ENCODE measurements at regions not wholly inside any gene's neighbourhood (a gene's known extent, or its start where the extent isn't known, plus 50 kb on each side); places are given as distances from the start of the nearest gene placed in this dataset.

DNA sequence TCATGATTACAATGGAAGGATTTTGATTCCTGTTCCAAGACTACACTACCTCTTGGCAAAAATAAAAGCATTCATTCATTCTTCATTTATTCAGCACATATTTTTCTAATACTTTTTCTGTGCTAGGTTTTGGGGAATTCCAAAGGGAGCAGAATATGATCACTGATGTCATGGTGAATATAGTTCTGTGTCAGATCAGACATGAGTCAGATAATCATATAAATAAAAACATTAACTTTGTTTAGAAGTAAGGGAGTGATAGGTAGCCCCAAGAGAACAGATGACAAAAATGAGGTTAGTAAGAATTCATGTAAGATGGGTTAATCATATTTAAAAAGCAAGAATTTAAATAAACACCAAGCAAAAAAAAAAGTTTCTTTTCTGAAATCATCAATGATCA lies 94.1 kb upstream of the RANBP6 start:
- Mint-ChIP-seq H3K36me3 (ENCODE audit: low read depth) (no peaks in the 10 kb centered on the region; the same call in 2 of the 3 replicates), H3K4me3 (no peak overlapping the region), H3K9me3 (peaks cover 7% of the 10 kb centered on the region), H3K4me1 (peaks cover 13% of the 10 kb centered on the region), H3K27me3 (ENCODE audit: insufficient read depth, low read depth, poor library complexity) (no peaks in the 10 kb centered on the region), H3K27ac (no peak overlapping the region)
- no peak overlapping the region for H3K27ac ChIP-seq (ENCODE audit: low read depth)
- no peaks in the 10 kb centered on the region for H3K9me2 ChIP-seq (ENCODE audit: insufficient read depth)
- no peaks in the 10 kb centered on the region for H4K20me1 ChIP-seq (replicated peaks; ENCODE audit: insufficient read depth)
- H3K79me2 ChIP-seq (replicated peaks; ENCODE audit: insufficient read depth): no peaks in the 10 kb centered on the region
- no peaks in the 10 kb centered on the region for H3K36me3 ChIP-seq (ENCODE audit: insufficient read depth)
- H2AFZ ChIP-seq: no peak overlapping the region
- ATAC-seq (no peak), DNase-seq (ENCODE audit: low spot score) (no peak)
- no peaks in the 10 kb centered on the region for H3F3A ChIP-seq (replicated peaks; ENCODE audit: low read depth)
- H3K4me2 ChIP-seq: no peak overlapping the region
- H3K4me3 ChIP-seq: no peak overlapping the region
- H3K4me1 ChIP-seq (ENCODE audit: insufficient read depth): no peaks in the 10 kb centered on the region
- TF ChIP-seq, protein P1, sequence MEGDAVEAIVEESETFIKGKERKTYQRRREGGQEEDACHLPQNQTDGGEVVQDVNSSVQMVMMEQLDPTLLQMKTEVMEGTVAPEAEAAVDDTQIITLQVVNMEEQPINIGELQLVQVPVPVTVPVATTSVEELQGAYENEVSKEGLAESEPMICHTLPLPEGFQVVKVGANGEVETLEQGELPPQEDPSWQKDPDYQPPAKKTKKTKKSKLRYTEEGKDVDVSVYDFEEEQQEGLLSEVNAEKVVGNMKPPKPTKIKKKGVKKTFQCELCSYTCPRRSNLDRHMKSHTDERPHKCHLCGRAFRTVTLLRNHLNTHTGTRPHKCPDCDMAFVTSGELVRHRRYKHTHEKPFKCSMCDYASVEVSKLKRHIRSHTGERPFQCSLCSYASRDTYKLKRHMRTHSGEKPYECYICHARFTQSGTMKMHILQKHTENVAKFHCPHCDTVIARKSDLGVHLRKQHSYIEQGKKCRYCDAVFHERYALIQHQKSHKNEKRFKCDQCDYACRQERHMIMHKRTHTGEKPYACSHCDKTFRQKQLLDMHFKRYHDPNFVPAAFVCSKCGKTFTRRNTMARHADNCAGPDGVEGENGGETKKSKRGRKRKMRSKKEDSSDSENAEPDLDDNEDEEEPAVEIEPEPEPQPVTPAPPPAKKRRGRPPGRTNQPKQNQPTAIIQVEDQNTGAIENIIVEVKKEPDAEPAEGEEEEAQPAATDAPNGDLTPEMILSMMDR (conservative IDR thresholded peaks at IDR 0.05; ENCODE audit: low read depth in 2 of 2): no peak
- no peak for TF ChIP-seq NANOG (IDR thresholded peaks at IDR 0.05; ENCODE audit: borderline replicate concordance)
- TF ChIP-seq CREB1 (CRISPR knock-in tag; IDR thresholded peaks at IDR 0.05; ENCODE audit: low read depth): no peak
- no peak for TF ChIP-seq ZNF114 (CRISPR knock-in tag; IDR thresholded peaks at IDR 0.05)
- no peak for TF ChIP-seq STAT1 (IDR thresholded peaks at IDR 0.05; ENCODE audit: unreplicated experiment)
- TF ChIP-seq, protein P2, sequence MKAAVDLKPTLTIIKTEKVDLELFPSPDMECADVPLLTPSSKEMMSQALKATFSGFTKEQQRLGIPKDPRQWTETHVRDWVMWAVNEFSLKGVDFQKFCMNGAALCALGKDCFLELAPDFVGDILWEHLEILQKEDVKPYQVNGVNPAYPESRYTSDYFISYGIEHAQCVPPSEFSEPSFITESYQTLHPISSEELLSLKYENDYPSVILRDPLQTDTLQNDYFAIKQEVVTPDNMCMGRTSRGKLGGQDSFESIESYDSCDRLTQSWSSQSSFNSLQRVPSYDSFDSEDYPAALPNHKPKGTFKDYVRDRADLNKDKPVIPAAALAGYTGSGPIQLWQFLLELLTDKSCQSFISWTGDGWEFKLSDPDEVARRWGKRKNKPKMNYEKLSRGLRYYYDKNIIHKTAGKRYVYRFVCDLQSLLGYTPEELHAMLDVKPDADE (IDR thresholded peaks at IDR 0.05): no peak
- no peak for TF ChIP-seq EZH2 (IDR thresholded peaks at IDR 0.05; ENCODE audit: low read depth, unreplicated experiment)
- TF ChIP-seq, protein P3, sequence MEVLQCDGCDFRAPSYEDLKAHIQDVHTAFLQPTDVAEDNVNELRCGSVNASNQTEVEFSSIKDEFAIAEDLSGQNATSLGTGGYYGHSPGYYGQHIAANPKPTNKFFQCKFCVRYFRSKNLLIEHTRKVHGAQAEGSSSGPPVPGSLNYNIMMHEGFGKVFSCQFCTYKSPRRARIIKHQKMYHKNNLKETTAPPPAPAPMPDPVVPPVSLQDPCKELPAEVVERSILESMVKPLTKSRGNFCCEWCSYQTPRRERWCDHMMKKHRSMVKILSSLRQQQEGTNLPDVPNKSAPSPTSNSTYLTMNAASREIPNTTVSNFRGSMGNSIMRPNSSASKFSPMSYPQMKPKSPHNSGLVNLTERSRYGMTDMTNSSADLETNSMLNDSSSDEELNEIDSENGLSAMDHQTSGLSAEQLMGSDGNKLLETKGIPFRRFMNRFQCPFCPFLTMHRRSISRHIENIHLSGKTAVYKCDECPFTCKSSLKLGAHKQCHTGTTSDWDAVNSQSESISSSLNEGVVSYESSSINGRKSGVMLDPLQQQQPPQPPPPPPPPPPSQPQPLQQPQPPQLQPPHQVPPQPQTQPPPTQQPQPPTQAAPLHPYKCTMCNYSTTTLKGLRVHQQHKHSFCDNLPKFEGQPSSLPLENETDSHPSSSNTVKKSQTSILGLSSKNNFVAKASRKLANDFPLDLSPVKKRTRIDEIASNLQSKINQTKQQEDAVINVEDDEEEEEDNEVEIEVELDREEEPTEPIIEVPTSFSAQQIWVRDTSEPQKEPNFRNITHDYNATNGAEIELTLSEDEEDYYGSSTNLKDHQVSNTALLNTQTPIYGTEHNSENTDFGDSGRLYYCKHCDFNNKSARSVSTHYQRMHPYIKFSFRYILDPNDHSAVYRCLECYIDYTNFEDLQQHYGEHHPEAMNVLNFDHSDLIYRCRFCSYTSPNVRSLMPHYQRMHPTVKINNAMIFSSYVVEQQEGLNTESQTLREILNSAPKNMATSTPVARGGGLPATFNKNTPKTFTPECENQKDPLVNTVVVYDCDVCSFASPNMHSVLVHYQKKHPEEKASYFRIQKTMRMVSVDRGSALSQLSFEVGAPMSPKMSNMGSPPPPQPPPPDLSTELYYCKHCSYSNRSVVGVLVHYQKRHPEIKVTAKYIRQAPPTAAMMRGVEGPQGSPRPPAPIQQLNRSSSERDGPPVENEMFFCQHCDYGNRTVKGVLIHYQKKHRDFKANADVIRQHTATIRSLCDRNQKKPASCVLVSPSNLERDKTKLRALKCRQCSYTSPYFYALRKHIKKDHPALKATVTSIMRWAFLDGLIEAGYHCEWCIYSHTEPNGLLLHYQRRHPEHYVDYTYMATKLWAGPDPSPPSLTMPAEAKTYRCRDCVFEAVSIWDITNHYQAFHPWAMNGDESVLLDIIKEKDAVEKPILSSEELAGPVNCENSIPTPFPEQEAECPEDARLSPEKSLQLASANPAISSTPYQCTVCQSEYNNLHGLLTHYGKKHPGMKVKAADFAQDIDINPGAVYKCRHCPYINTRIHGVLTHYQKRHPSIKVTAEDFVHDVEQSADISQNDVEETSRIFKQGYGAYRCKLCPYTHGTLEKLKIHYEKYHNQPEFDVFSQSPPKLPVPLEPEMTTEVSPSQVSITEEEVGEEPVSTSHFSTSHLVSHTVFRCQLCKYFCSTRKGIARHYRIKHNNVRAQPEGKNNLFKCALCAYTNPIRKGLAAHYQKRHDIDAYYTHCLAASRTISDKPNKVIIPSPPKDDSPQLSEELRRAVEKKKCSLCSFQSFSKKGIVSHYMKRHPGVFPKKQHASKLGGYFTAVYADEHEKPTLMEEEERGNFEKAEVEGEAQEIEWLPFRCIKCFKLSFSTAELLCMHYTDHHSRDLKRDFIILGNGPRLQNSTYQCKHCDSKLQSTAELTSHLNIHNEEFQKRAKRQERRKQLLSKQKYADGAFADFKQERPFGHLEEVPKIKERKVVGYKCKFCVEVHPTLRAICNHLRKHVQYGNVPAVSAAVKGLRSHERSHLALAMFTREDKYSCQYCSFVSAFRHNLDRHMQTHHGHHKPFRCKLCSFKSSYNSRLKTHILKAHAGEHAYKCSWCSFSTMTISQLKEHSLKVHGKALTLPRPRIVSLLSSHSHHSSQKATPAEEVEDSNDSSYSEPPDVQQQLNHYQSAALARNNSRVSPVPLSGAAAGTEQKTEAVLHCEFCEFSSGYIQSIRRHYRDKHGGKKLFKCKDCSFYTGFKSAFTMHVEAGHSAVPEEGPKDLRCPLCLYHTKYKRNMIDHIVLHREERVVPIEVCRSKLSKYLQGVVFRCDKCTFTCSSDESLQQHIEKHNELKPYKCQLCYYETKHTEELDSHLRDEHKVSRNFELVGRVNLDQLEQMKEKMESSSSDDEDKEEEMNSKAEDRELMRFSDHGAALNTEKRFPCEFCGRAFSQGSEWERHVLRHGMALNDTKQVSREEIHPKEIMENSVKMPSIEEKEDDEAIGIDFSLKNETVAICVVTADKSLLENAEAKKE (CRISPR knock-in tag; IDR thresholded peaks at IDR 0.05): no peak
- no peak for TF ChIP-seq JUNB (IDR thresholded peaks at IDR 0.05; ENCODE audit: unreplicated experiment)
- TF ChIP-seq, protein P4, sequence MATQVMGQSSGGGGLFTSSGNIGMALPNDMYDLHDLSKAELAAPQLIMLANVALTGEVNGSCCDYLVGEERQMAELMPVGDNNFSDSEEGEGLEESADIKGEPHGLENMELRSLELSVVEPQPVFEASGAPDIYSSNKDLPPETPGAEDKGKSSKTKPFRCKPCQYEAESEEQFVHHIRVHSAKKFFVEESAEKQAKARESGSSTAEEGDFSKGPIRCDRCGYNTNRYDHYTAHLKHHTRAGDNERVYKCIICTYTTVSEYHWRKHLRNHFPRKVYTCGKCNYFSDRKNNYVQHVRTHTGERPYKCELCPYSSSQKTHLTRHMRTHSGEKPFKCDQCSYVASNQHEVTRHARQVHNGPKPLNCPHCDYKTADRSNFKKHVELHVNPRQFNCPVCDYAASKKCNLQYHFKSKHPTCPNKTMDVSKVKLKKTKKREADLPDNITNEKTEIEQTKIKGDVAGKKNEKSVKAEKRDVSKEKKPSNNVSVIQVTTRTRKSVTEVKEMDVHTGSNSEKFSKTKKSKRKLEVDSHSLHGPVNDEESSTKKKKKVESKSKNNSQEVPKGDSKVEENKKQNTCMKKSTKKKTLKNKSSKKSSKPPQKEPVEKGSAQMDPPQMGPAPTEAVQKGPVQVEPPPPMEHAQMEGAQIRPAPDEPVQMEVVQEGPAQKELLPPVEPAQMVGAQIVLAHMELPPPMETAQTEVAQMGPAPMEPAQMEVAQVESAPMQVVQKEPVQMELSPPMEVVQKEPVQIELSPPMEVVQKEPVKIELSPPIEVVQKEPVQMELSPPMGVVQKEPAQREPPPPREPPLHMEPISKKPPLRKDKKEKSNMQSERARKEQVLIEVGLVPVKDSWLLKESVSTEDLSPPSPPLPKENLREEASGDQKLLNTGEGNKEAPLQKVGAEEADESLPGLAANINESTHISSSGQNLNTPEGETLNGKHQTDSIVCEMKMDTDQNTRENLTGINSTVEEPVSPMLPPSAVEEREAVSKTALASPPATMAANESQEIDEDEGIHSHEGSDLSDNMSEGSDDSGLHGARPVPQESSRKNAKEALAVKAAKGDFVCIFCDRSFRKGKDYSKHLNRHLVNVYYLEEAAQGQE (IDR thresholded peaks at IDR 0.05; ENCODE audit: unreplicated experiment): no peak
- no peak for TF ChIP-seq EZH2phosphoT487 (IDR thresholded peaks at IDR 0.05; ENCODE audit: unreplicated experiment)
- TF ChIP-seq ZNF331 (CRISPR knock-in tag; IDR thresholded peaks at IDR 0.05; ENCODE audit: low read depth): no peak
- TF ChIP-seq POLR2AphosphoS5 (IDR thresholded peaks at IDR 0.05; ENCODE audit: low read depth): no peak
- H3K27me3 ChIP-seq (ENCODE audit: insufficient read depth): no peaks in the 10 kb centered on the region

All from GM23338 (cell line).